IMR-90 (cell line): ENCODE measurements at regions not wholly inside any gene's neighbourhood (a gene's known extent, or its start where the extent isn't known, plus 50 kb on each side); places are given as distances from the start of the nearest gene placed in this dataset.

Experiments used
- ATAC-seq: fragments of 200-7000 bp; cut with Tn5 transposase; 2 replicates; pipeline ENCODE4 v1.9.1; 2020; ENCODE audit warnings: low read depth, mild to moderate bottlenecking, moderate library complexity
- BruUV-seq: library from RNA; stranded (reverse); fragments of 400-500 nt; replicated peaks from 2 replicates; lab custom pipeline; 2021; lab: Mats Ljungman, UMichigan
- CTCF ChIA-PET: fragments of 300-600 bp; formaldehyde crosslinking; extraction: SDS; loops from one replicate; lab custom pipeline; 2021; ENCODE audit warnings: antibody characterized with exemption; lab: Yijun Ruan, JAX
- POLR2A ChIA-PET: fragments of 300-600 bp; sonication (Branson Sonifier 250); formaldehyde crosslinking; loops from one replicate; lab custom pipeline; 2022; ENCODE audit warnings: antibody characterized with exemption; ENCODE audit not compliant: unreplicated experiment; lab: Charles Lee
- DNase-seq: peaks from one replicate; pipeline ENCODE4 v3.0.0; 2013
- H2AFZ ChIP-seq: replicated peaks from 2 replicates; pipeline ENCODE3; 2013; ENCODE audit warnings: low read length, mild to moderate bottlenecking; ENCODE audit not compliant: poor library complexity
- H2AK5ac ChIP-seq: 2 replicates; pipeline ENCODE4 v1.6.1; 2013; ENCODE audit warnings: low read depth, low read length, inconsistent platforms
- H2AK9ac ChIP-seq: replicated peaks from 2 replicates; pipeline ENCODE3; 2013; ENCODE audit warnings: mild to moderate bottlenecking, low read depth, low read length, moderate library complexity; ENCODE audit not compliant: poor library complexity
- H2BK120ac ChIP-seq: 2 replicates; pipeline ENCODE4 v1.6.1; 2013; ENCODE audit warnings: low read depth, low read length, inconsistent platforms
- H2BK15ac ChIP-seq: 3 replicates; pipeline ENCODE4 v1.6.1; 2013; ENCODE audit warnings: low read depth, low read length, inconsistent platforms
- H2BK20ac ChIP-seq: 2 replicates; pipeline ENCODE4 v1.6.1; 2013; ENCODE audit warnings: low read depth, mild to moderate bottlenecking, inconsistent platforms, low read length, moderate library complexity
- H2BK5ac ChIP-seq: 2 replicates; pipeline ENCODE4 v1.6.1; 2013; ENCODE audit warnings: mild to moderate bottlenecking, low read depth, low read length, inconsistent platforms; ENCODE audit not compliant: poor library complexity, severe bottlenecking
- H3K14ac ChIP-seq: replicated peaks from 2 replicates; pipeline ENCODE4 v1.6.1; 2013; ENCODE audit warnings: low read depth, low read length, inconsistent platforms
- H3K18ac ChIP-seq: 2 replicates; pipeline ENCODE4 v1.6.1; 2013; ENCODE audit warnings: low read depth, low read length, control low read depth
- H3K23ac ChIP-seq: 2 replicates; pipeline ENCODE4 v1.6.1; 2013; ENCODE audit warnings: low read depth, low read length, inconsistent platforms
- H3K27ac ChIP-seq: 2 replicates; pipeline ENCODE4 v1.5.1; 2013; ENCODE audit warnings: mild to moderate bottlenecking, control low read depth, low read length; ENCODE audit not compliant: insufficient read depth
- H3K27me3 ChIP-seq: 2 replicates; pipeline ENCODE4 v1.6.1; 2013; ENCODE audit warnings: low read length; ENCODE audit not compliant: control insufficient read depth, insufficient read depth
- H3K36me3 ChIP-seq: 2 replicates; pipeline ENCODE4 v1.6.1; 2013; ENCODE audit warnings: low read length, mixed read lengths; ENCODE audit not compliant: control insufficient read depth, insufficient read depth
- H3K4ac ChIP-seq: 2 replicates; pipeline ENCODE4 v1.6.1; 2013; ENCODE audit warnings: low read depth, low read length, inconsistent platforms
- H3K4me1 ChIP-seq: 2 replicates; pipeline ENCODE4 v1.6.1; 2013; ENCODE audit warnings: low read length, mixed read lengths; ENCODE audit not compliant: control insufficient read depth, insufficient read depth
- H3K4me2 ChIP-seq: 2 replicates; pipeline ENCODE4 v1.6.1; 2013; ENCODE audit warnings: low read depth, mild to moderate bottlenecking, control low read depth, low read length, moderate library complexity
- H3K4me3 ChIP-seq: 2 replicates; pipeline ENCODE4 v1.5.1; 2013; ENCODE audit warnings: low read depth, mild to moderate bottlenecking, control low read depth, low read length, moderate library complexity; ENCODE audit not compliant: insufficient read depth
- H3K56ac ChIP-seq: 2 replicates; pipeline ENCODE4 v1.6.1; 2013; ENCODE audit warnings: low read length, inconsistent platforms; ENCODE audit not compliant: insufficient read depth; ENCODE audit errors: extremely low read depth
- H3K79me1 ChIP-seq, 2 experiments: 2 replicates each; pipeline ENCODE4 v1.6.1; 2013; ENCODE audit warnings: low read length in 2 of 2, inconsistent platforms in 1 of 2, low read depth in 1 of 2
- H3K9ac ChIP-seq: 2 replicates; pipeline ENCODE4 v1.6.1; 2013; ENCODE audit warnings: low read depth, low read length, control low read depth
- H3K9me1 ChIP-seq: 2 replicates; pipeline ENCODE4 v1.6.1; 2013; ENCODE audit warnings: low read length, inconsistent platforms; ENCODE audit not compliant: insufficient read depth
- H3K9me3 ChIP-seq: 2 replicates; pipeline ENCODE4 v1.6.1; 2013; ENCODE audit warnings: low read length; ENCODE audit not compliant: control insufficient read depth, insufficient read depth
- H4K20me1 ChIP-seq: 2 replicates; pipeline ENCODE4 v1.6.1; 2013; ENCODE audit warnings: low read length, inconsistent platforms; ENCODE audit not compliant: insufficient read depth
- H4K5ac ChIP-seq: 2 replicates; pipeline ENCODE4 v1.6.1; 2013; ENCODE audit warnings: mild to moderate bottlenecking, low read depth, low read length, control low read depth
- H4K8ac ChIP-seq, 2 experiments: 2 replicates each; pipeline ENCODE4 v1.6.1; 2013; ENCODE audit warnings: low read depth in 2 of 2, low read length in 2 of 2, control low read depth in 1 of 2, inconsistent platforms in 1 of 2
- H4K91ac ChIP-seq: 2 replicates; pipeline ENCODE4 v1.6.1; 2013; ENCODE audit warnings: low read depth, low read length, inconsistent platforms; ENCODE audit not compliant: insufficient read depth
- BHLHE40 ChIP-seq: fragments of 150-350 bp; IDR thresholded peaks from 2 replicates; pipeline ENCODE4 v1.6.1; 2016; ENCODE audit warnings: mild to moderate bottlenecking, low read depth, low read length
- CEBPB ChIP-seq: IDR thresholded peaks from 2 replicates; pipeline ENCODE4 v1.6.1; 2012; ENCODE audit warnings: low read depth, low read length, improper control_type of control experiment
- CHD1 ChIP-seq: IDR thresholded peaks from 2 replicates; pipeline ENCODE4 v1.6.1; 2012; ENCODE audit warnings: low read depth, low read length, improper control_type of control experiment
- CTCF ChIP-seq: conservative IDR thresholded peaks from 2 replicates; pipeline ENCODE4 v1.5.1; 2012; ENCODE audit warnings: mild to moderate bottlenecking, low read depth, low read length, improper control_type of control experiment
- ELK1 ChIP-seq: fragments of 150-350 bp; IDR thresholded peaks from 2 replicates; pipeline ENCODE4 v1.6.1; 2016; ENCODE audit warnings: low read depth, mild to moderate bottlenecking, low read length, moderate library complexity, borderline replicate concordance
- FOS ChIP-seq: fragments of 150-350 bp; IDR thresholded peaks from 2 replicates; pipeline ENCODE4 v1.6.1; 2016; ENCODE audit warnings: low read depth, low read length
- MAFK ChIP-seq: IDR thresholded peaks from 2 replicates; pipeline ENCODE4 v1.6.1; 2012; ENCODE audit warnings: low read depth, low read length, improper control_type of control experiment
- MAZ ChIP-seq: IDR thresholded peaks from 2 replicates; pipeline ENCODE4 v1.6.1; 2012; ENCODE audit warnings: low read depth, mild to moderate bottlenecking, low read length, improper control_type of control experiment, moderate library complexity, borderline replicate concordance
- MXI1 ChIP-seq: IDR thresholded peaks from 2 replicates; pipeline ENCODE4 v1.6.1; 2012; ENCODE audit warnings: low read depth, mild to moderate bottlenecking, low read length, moderate library complexity, borderline replicate concordance
- NFE2L2 ChIP-seq: fragments of 150-350 bp; IDR thresholded peaks from 2 replicates; pipeline ENCODE4 v1.6.1; 2016; ENCODE audit warnings: low read depth, mild to moderate bottlenecking, low read length
- POLR2A ChIP-seq: IDR thresholded peaks from 2 replicates; pipeline ENCODE4 v1.6.1; 2012; ENCODE audit warnings: mild to moderate bottlenecking, low read depth, low read length
- RAD21 ChIP-seq: IDR thresholded peaks from 2 replicates; pipeline ENCODE4 v1.6.1; 2012; ENCODE audit warnings: low read length, improper control_type of control experiment
- RCOR1 ChIP-seq: IDR thresholded peaks from 2 replicates; pipeline ENCODE4 v1.6.1; 2012; ENCODE audit warnings: mild to moderate bottlenecking, low read length, improper control_type of control experiment; ENCODE audit not compliant: insufficient replicate concordance
- RFX5 ChIP-seq: IDR thresholded peaks from 2 replicates; pipeline ENCODE4 v1.8.0; 2012; ENCODE audit warnings: low read depth, mild to moderate bottlenecking, low read length, moderate library complexity
- SMC3 ChIP-seq: fragments of 150-350 bp; IDR thresholded peaks from 2 replicates; pipeline ENCODE4 v1.6.1; 2016; ENCODE audit warnings: low read depth, mild to moderate bottlenecking, antibody characterized with exemption, low read length, moderate library complexity
- USF2 ChIP-seq: fragments of 150-350 bp; IDR thresholded peaks from 2 replicates; pipeline ENCODE4 v1.6.1; 2017; ENCODE audit warnings: mild to moderate bottlenecking, antibody characterized with exemption, low read length, low read depth
- WGBS, 2 experiments: methylation state at CpG; one replicate each; pipeline versions ENCODE4 v1.1.5 to v1.1.7; 2013; ENCODE audit warnings: missing lambda C conversion rate in 2 of 2; ENCODE audit not compliant: insufficient read length in 1 of 2; ENCODE audit errors: extremely low coverage in 2 of 2; 5-methylcytosine and 5-hydroxymethylcytosine counted together
- dilution Hi-C: fragments of 300-500 bp; cut with HindIII; formaldehyde crosslinking; loops from one replicate; pipeline ENCODE4 v1.14.3; 2018; ENCODE audit warnings: low sequenced_read_pairs; ENCODE audit not compliant: unreplicated experiment
- in situ Hi-C: fragments of 300-500 bp; cut with MboI; formaldehyde crosslinking; loops from 3 replicates; pipeline ENCODE4 v1.14.3; 2019; ENCODE audit warnings: low sequenced_read_pairs, inconsistent platforms, mixed read lengths
- intact Hi-C: fragments of 100-400 bp; cut with micrococcal nuclease; formaldehyde crosslinking; loops from 2 replicates; pipeline ENCODE4 v1.10.0; 2022

GRCh38 chr18:68604256-68604655 lies 110.7 kb downstream of the TMX3 start:
- no peak overlapping the region for H3K23ac ChIP-seq
- H3K18ac ChIP-seq: no peak overlapping the region
- H3K27ac ChIP-seq: no peak overlapping the region
- DNase-seq: peak; percentile 13
- H2BK120ac ChIP-seq: no peak overlapping the region
- no peak for ATAC-seq
- no peaks in the 10 kb centered on the region for H3K36me3 ChIP-seq
- no peaks in the 10 kb centered on the region for H3K9me3 ChIP-seq
- in situ Hi-C loops: no loop called here
- no peak overlapping the region for H3K4me2 ChIP-seq
- no peak overlapping the region for H3K14ac ChIP-seq
- H3K56ac ChIP-seq: no peak overlapping the region
- H3K4me3 ChIP-seq: no peak overlapping the region
- CTCF ChIA-PET: no interaction called here
- no peaks in the 10 kb centered on the region for H4K20me1 ChIP-seq
- no peak overlapping the region for H4K8ac ChIP-seq
- H2AK9ac ChIP-seq: no peak overlapping the region
- H4K5ac ChIP-seq: no peak overlapping the region
- no peaks in the 10 kb centered on the region for H3K9me1 ChIP-seq
- no peaks in the 10 kb centered on the region for H3K79me1 ChIP-seq
- intact Hi-C loops: no loop called here
- no peaks in the 10 kb centered on the region for H3K27me3 ChIP-seq
- no peak overlapping the region for H3K9ac ChIP-seq
- WGBS, 2 experiments: no CpG with 5 or more reads among the region's 1 CpG
- TF ChIP-seq SMC3 (no peak), RFX5 (no peak), RCOR1 (no peak), MAZ (no peak), CEBPB (no peak), FOS (no peak), POLR2A (no peak), NFE2L2 (no peak), MAFK (no peak), MXI1 (no peak), USF2 (no peak), CHD1 (no peak), RAD21 (no peak), CTCF (no peak), BHLHE40 (no peak), ELK1 (no peak)
- H2AK5ac ChIP-seq: no peak overlapping the region
- H2BK20ac ChIP-seq: no peak overlapping the region
- no peak overlapping the region for H4K91ac ChIP-seq
- dilution Hi-C loops: no loop called here
- H3K4me1 ChIP-seq: no peaks in the 10 kb centered on the region
- H3K4ac ChIP-seq: no peak overlapping the region
- no peak overlapping the region for H2BK15ac ChIP-seq
- H2BK5ac ChIP-seq: no peak overlapping the region
- BruUV-seq: no TSS peak
- H2AFZ ChIP-seq: no peak overlapping the region
- POLR2A ChIA-PET: no interaction called here
